ENCODE measurements at regions not wholly inside any gene's neighbourhood (a gene's known extent, or its start where the extent isn't known, plus 50 kb on each side); places are given as distances from the start of the nearest gene placed in this dataset.

GRCh38 chr6:159493231-159493897 is 199.7 kb downstream of the SOD2 start:
- Histone ChIP-seq H3K4me2 (ENCODE audit: insufficient read depth, low read length) (no peak overlapping the region), H3K9ac (ENCODE audit: insufficient read depth in 1 of 2, low read depth in 2 of 2, low read length in 2 of 2) (no peak overlapping the region), H4K20me1 (replicated peaks; ENCODE audit: control insufficient read depth, insufficient read depth, low read length) (no peaks in the 10 kb centered on the region; the same call in 1 of the 2 replicates), H2AFZ (ENCODE audit: low read depth, low read length) (no peak overlapping the region), H3K27me3 (ENCODE audit: control insufficient read depth in 2 of 2, insufficient read depth in 2 of 2, low read length in 2 of 2) (peaks cover 0 to 28% of the 10 kb centered on the region in 2 experiments; a peak in 3 of 5 replicates), H3K79me2 (ENCODE audit: control insufficient read depth, insufficient read depth, low read length) (no peaks in the 10 kb centered on the region), H3K9me1 (ENCODE audit: control insufficient read depth, insufficient read depth, low read length) (no peaks in the 10 kb centered on the region), H3K27ac (ENCODE audit: extremely low read depth, low read depth, low read length) (no peak overlapping the region), H3K4me3 (no peak overlapping the region), H3K9me3 (replicated peaks; ENCODE audit: control insufficient read depth, insufficient read depth, low read depth, low read length) (no peaks in the 10 kb centered on the region), H3K36me3 (ENCODE audit: control insufficient read depth, insufficient read depth, low read length) (no peaks in the 10 kb centered on the region), H3K4me1 (replicated peaks in 1 of 2; ENCODE audit: control insufficient read depth in 2 of 2, insufficient read depth in 2 of 2, low read length in 2 of 2) (no peaks in the 10 kb centered on the region)
- no peak for FAIRE-seq
- in situ Hi-C loops (cut with MboI): no loop called here
- POLR2A ChIA-PET: interaction anchor here (0.6 to 0.8 kb wide), 2 partner anchors 23 to 1689 kb away, joined by 3 to 6 read pairs; no protein-coding TSS in a partner anchor
- intact Hi-C loops (cut with micrococcal nuclease): no loop called here
- no peak for DNase-seq (ENCODE audit: extremely low read depth in 1 of 4, low spot score in 3 of 4)
- CTCF ChIA-PET (ENCODE audit: low intra/inter-chr PET ratio): no interaction called here
- TF ChIP-seq GTF2E2 (tag; IDR thresholded peaks at IDR 0.05) (no peak), RFX7 (CRISPR knock-in tag; IDR thresholded peaks at IDR 0.05) (no peak), THRB (CRISPR knock-in tag; conservative IDR thresholded peaks at IDR 0.05) (no peak), MAX (CRISPR knock-in tag; IDR thresholded peaks at IDR 0.05) (no peak), PHF21A (IDR thresholded peaks at IDR 0.05; ENCODE audit: borderline replicate concordance, low read depth) (no peak), ZNF584 (CRISPR knock-in tag; IDR thresholded peaks at IDR 0.05; ENCODE audit: low read depth) (no peak), ZNF644 (tag; IDR thresholded peaks at IDR 0.05; ENCODE audit: low read depth) (no peak), DPF2 (IDR thresholded peaks at IDR 0.05) (no peak), PRMT5 (CRISPR knock-in tag; IDR thresholded peaks at IDR 0.05) (no peak), ZNF830 (CRISPR knock-in tag; IDR thresholded peaks at IDR 0.05) (no peak), TAF9B (IDR thresholded peaks at IDR 0.05; ENCODE audit: partially characterized antibody) (no peak), CREB5 (CRISPR knock-in tag; IDR thresholded peaks at IDR 0.05) (no peak), BCL6 (CRISPR knock-in tag; IDR thresholded peaks at IDR 0.05) (no peak), NCOA4 (IDR thresholded peaks at IDR 0.05; ENCODE audit: partially characterized antibody) (no peak), CGGBP1 (CRISPR knock-in tag; IDR thresholded peaks at IDR 0.05) (no peak), ZNF253 (CRISPR knock-in tag; conservative IDR thresholded peaks at IDR 0.05) (no peak), ELK1 (CRISPR knock-in tag; IDR thresholded peaks at IDR 0.05) (no peak), TOE1 (IDR thresholded peaks at IDR 0.05; ENCODE audit: borderline replicate concordance) (no peak), TOE1 (CRISPR knock-in tag; IDR thresholded peaks at IDR 0.05; ENCODE audit: borderline replicate concordance, low read depth) (no peak), ZNF408 (CRISPR knock-in tag; IDR thresholded peaks at IDR 0.05; ENCODE audit: low read depth) (no peak)
- 2% methylated on average over 15 of the region's 15 CpGs for WGBS (ENCODE audit: insufficient coverage, low coverage, missing lambda C conversion rate)
- ATAC-seq: no peak
- no TSS peak for BruUV-seq (replicated peaks)

Data from K562 (cell line).